ENCODE measurements at regions not wholly inside any gene's neighbourhood (a gene's known extent, or its start where the extent isn't known, plus 50 kb on each side); places are given as distances from the start of the nearest gene placed in this dataset.

DNA sequence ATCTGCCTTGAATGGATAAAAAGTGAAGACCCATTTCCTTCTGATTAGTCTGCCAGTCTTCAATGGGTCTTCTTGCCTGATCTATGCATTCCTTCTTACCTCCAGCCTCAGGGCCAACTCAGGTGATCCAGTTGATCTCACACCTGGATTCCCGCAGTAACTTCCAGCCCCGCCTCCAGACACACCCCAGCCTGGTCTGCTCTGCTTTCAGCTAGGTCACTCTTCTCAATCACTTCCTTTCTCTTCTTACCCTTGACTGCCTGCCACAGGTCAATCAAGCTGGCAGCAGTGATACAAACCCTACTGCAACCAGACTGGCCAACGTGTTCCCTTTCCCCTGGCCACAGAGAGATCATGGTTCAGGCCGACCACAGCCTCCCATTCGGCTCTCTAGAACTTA is 263.6 kb downstream of the ZNF516 start:
- Histone ChIP-seq H3K27ac (no peak overlapping the region), H3K4me3 (no peak overlapping the region), H3K36me3 (no peaks in the 10 kb centered on the region), H3K4me1 (no peaks in the 10 kb centered on the region), H3K9me3 (no peaks in the 10 kb centered on the region), H3K27me3 (no peaks in the 10 kb centered on the region)
- ATAC-seq (no peak), DNase-seq (no peak)
- intact Hi-C loops (cut with DNase I): no loop called here
- TF ChIP-seq, protein P1, sequence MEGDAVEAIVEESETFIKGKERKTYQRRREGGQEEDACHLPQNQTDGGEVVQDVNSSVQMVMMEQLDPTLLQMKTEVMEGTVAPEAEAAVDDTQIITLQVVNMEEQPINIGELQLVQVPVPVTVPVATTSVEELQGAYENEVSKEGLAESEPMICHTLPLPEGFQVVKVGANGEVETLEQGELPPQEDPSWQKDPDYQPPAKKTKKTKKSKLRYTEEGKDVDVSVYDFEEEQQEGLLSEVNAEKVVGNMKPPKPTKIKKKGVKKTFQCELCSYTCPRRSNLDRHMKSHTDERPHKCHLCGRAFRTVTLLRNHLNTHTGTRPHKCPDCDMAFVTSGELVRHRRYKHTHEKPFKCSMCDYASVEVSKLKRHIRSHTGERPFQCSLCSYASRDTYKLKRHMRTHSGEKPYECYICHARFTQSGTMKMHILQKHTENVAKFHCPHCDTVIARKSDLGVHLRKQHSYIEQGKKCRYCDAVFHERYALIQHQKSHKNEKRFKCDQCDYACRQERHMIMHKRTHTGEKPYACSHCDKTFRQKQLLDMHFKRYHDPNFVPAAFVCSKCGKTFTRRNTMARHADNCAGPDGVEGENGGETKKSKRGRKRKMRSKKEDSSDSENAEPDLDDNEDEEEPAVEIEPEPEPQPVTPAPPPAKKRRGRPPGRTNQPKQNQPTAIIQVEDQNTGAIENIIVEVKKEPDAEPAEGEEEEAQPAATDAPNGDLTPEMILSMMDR (IDR thresholded peaks at IDR 0.05): no peak

DNA sequence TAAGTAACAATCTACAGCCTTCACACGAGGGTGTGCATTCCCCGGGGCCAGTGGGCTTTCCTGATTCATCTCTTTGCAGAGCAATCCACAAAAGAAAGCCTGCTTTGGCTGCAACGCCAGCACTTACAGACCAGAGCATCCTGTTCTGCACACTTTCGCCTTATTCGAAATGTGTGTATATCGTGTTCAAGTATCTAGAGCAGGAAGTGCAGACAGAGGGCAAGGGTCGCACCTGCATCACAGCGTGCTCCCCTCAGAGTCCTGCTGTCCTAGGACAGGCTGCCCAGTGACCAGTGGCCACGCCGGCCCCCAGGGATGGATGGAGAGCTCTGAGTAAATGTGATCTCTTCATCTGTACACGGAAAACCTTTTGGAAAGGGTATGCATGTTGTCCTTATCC is 264.3 kb downstream of the ZNF516 start:
- Histone ChIP-seq H3K4me1 (no peaks in the 10 kb centered on the region), H3K27me3 (no peaks in the 10 kb centered on the region), H3K4me3 (no peak overlapping the region), H3K36me3 (no peaks in the 10 kb centered on the region), H3K27ac (no peak overlapping the region), H3K9me3 (no peaks in the 10 kb centered on the region)
- no peak for ATAC-seq
- intact Hi-C loops (cut with DNase I): no loop called here
- TF ChIP-seq, protein P1 (IDR thresholded peaks at IDR 0.05): no peak
- no peak for DNase-seq

DNA sequence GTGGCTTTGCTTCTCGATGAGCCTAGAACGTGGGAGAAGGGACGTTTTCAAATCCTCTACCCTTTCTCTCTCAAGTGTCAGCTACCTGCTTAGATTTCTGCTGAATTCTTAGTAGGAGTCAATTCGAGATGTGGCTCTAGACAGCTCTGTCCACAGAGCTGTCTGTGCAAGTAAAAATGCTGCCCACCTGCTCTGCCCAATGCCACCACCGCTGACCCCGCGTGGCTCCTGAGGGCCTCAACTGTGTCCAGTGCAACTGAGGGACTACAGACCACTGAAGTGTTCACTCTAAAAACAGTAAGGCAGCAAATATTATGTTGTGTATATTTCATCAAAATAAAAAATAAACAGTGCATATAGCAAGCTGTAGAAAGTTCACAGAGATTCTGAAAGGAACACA is 266.3 kb downstream of the ZNF516 start:
- no peaks in the 10 kb centered on the region for H3K4me1 ChIP-seq
- H3K4me3 ChIP-seq: no peak overlapping the region
- H3K36me3 ChIP-seq: no peaks in the 10 kb centered on the region
- intact Hi-C loops (cut with DNase I): no loop called here
- DNase-seq (no peak), ATAC-seq (no peak)
- H3K27me3 ChIP-seq: no peaks in the 10 kb centered on the region
- TF ChIP-seq, protein P1 (IDR thresholded peaks at IDR 0.05): no peak
- no peaks in the 10 kb centered on the region for H3K9me3 ChIP-seq
- no peak overlapping the region for H3K27ac ChIP-seq

DNA sequence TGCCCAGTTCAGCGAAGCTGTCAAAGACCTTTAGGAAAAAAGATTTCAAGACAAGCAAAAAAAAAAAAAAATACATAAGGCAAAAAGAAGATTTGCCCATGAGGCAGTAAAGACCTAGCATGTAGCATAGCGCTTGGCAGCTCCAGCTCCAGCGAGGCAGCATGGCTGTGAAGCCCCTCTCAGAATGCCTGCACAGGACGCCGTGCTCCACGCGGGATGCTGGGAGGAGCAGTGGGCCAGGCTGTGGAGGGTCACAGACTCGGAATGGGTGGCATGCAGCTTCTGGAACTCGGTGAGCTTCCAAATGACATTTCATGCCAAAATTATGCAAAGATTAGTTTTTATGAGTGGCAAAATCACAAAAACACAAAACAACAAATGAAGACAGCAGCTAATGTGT is 267.3 kb downstream of the ZNF516 start:
- TF ChIP-seq, protein P1 (IDR thresholded peaks at IDR 0.05): no peak
- Histone ChIP-seq H3K27ac (no peak overlapping the region), H3K4me3 (no peak overlapping the region), H3K27me3 (no peaks in the 10 kb centered on the region), H3K36me3 (no peaks in the 10 kb centered on the region), H3K4me1 (no peaks in the 10 kb centered on the region), H3K9me3 (no peaks in the 10 kb centered on the region)
- ATAC-seq (no peak), DNase-seq (no peak)
- intact Hi-C loops (cut with DNase I): no loop called here

DNA sequence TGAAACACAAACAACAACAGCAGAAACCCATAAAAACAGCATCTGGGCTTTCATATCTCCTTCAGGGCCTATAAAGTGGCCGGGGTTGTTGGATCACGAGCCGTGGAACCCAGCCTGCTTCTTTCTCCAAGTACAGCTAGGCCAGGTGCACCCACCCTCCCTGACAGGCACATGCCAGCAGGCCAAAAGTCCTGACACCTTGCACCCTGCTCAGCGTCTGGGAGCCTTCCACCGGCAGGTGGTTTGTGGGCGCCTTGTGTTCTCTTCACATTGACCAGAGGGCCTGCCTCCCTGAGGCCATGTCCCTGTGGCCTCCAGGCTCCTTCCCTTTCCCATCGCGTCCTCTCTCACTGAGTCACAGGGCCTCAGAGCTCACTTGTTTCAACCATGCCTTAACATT is 271.6 kb downstream of the ZNF516 start:
- Histone ChIP-seq H3K4me3 (no peak overlapping the region), H3K4me1 (no peaks in the 10 kb centered on the region), H3K9me3 (no peaks in the 10 kb centered on the region), H3K27me3 (no peaks in the 10 kb centered on the region), H3K27ac (no peak overlapping the region), H3K36me3 (no peaks in the 10 kb centered on the region)
- intact Hi-C loops (cut with DNase I): no loop called here
- no peak for ATAC-seq
- TF ChIP-seq, protein P1 (IDR thresholded peaks at IDR 0.05): no peak
- DNase-seq: no peak
